Testis (tissue), 2 donors: ENCODE measurements at regions not wholly inside any gene's neighbourhood (a gene's known extent, or its start where the extent isn't known, plus 50 kb on each side); places are given as distances from the start of the nearest gene placed in this dataset.

Experiments
- DNase-seq: peaks from one replicate; pipeline ENCODE4 v3.0.0-alpha.2; 2019
- H3K27ac ChIP-seq, 2 donors: fragments of 200-600 bp; sonication (generic); one replicate each; pipeline ENCODE4 v1.5.1; 2019
- H3K27me3 ChIP-seq: fragments of 200-600 bp; sonication (generic); one replicate; pipeline ENCODE4 v1.5.1; 2019
- H3K36me3 ChIP-seq: fragments of 200-600 bp; sonication (generic); one replicate; pipeline ENCODE4 v1.5.1; 2017; ENCODE audit warnings: low read depth; ENCODE audit errors: missing control alignments
- H3K4me1 ChIP-seq: fragments of 200-600 bp; sonication (generic); one replicate; pipeline ENCODE4 v1.5.1; 2019
- H3K4me3 ChIP-seq, 2 donors: fragments of 200-600 bp; sonication (generic); one replicate each; pipeline ENCODE4 v1.5.1; 2017 to 2019
- H3K9me3 ChIP-seq: fragments of 200-600 bp; sonication (generic); one replicate; pipeline ENCODE4 v1.5.1; 2017
- POLR2A ChIP-seq: fragments of 450-650 bp; IDR thresholded peaks from one replicate; pipeline ENCODE4 v1.6.1; 2017; ENCODE audit warnings: antibody characterized with exemption, mild to moderate bottlenecking, moderate library complexity
- WGBS, 2 donors: methylation state at CpG; one replicate each; pipeline ENCODE4 v1.1.5; 2018; 5-methylcytosine and 5-hydroxymethylcytosine counted together
- intact Hi-C: fragments of 100-400 bp; cut with DNase I; formaldehyde crosslinking; loops from one replicate; pipeline ENCODE4 v1.15.1; 2023; ENCODE audit warnings: low total_unique reads
- TF ChIP-seq, protein P1 (sequence below), 3 experiments: fragments of 450-650 bp in 2 of 3; fragments of 200-600 bp in 1 of 3; sonication (generic) in 1 of 3; IDR thresholded peaks; one replicate each; pipeline ENCODE4 v1.5.1; 2016 to 2019; ENCODE audit warnings: antibody characterized with exemption in 3 of 3, mild to moderate bottlenecking in 2 of 3, moderate library complexity in 1 of 3

DNA sequence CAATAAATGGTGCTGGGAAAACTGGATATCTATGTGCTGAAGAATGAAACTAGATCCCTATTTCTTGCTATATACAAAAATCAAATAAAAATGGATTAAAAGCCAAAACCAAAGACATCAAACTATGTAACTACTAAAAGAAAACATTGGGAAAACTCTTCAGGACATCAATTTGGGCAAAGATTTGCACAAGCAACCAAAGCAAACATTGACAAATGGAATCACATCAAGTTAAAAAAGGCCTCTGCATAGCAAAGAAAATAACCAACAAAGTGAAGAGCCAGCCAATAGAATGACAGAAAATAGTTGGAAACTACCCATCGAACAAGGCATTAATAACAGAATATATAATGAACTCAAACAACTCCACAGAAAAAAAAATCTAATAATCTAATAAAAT is 1495.3 kb downstream of the SI start:
- WGBS, 2 donors, result 92 to 96% methylated on average over 1 of the region's 1 CpG
- TF ChIP-seq, protein P1, sequence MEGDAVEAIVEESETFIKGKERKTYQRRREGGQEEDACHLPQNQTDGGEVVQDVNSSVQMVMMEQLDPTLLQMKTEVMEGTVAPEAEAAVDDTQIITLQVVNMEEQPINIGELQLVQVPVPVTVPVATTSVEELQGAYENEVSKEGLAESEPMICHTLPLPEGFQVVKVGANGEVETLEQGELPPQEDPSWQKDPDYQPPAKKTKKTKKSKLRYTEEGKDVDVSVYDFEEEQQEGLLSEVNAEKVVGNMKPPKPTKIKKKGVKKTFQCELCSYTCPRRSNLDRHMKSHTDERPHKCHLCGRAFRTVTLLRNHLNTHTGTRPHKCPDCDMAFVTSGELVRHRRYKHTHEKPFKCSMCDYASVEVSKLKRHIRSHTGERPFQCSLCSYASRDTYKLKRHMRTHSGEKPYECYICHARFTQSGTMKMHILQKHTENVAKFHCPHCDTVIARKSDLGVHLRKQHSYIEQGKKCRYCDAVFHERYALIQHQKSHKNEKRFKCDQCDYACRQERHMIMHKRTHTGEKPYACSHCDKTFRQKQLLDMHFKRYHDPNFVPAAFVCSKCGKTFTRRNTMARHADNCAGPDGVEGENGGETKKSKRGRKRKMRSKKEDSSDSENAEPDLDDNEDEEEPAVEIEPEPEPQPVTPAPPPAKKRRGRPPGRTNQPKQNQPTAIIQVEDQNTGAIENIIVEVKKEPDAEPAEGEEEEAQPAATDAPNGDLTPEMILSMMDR (IDR thresholded peaks at IDR 0.05), result no peak
- TF ChIP-seq POLR2A, result no peak
- DNase-seq, result no peak
- intact Hi-C loops, result no loop called here
- no peaks in the 10 kb centered on the region for H3K27me3 ChIP-seq
- H3K4me3 ChIP-seq, result no peak overlapping the region
- H3K4me1 ChIP-seq, result no peaks in the 10 kb centered on the region
- H3K36me3 ChIP-seq, result no peaks in the 10 kb centered on the region
- no peaks in the 10 kb centered on the region for H3K9me3 ChIP-seq
- H3K27ac ChIP-seq, result no peak overlapping the region

GRCh38 chr3:163577271-163577670 is 1501.0 kb downstream of the SI start:
- no peaks in the 10 kb centered on the region for H3K27me3 ChIP-seq
- intact Hi-C loops, result no loop called here
- no peak overlapping the region for H3K4me3 ChIP-seq
- TF ChIP-seq, protein P1 (IDR thresholded peaks at IDR 0.05), result no peak
- TF ChIP-seq POLR2A, result no peak
- DNase-seq, result no peak
- H3K36me3 ChIP-seq, result no peaks in the 10 kb centered on the region
- WGBS, 2 donors, result 85 to 86% methylated on average over 3 of the region's 3 CpGs
- H3K27ac ChIP-seq, result no peak overlapping the region
- H3K9me3 ChIP-seq, result no peaks in the 10 kb centered on the region
- H3K4me1 ChIP-seq, result no peaks in the 10 kb centered on the region

GRCh38 chr3:163576314-163576713 is 1502.0 kb downstream of the SI start:
- Histone ChIP-seq H3K27ac (no peak overlapping the region), H3K9me3 (no peaks in the 10 kb centered on the region), H3K4me1 (no peaks in the 10 kb centered on the region), H3K36me3 (no peaks in the 10 kb centered on the region), H3K4me3 (no peak overlapping the region), H3K27me3 (no peaks in the 10 kb centered on the region)
- TF ChIP-seq, protein P1 (IDR thresholded peaks at IDR 0.05), result no peak
- no peak for TF ChIP-seq POLR2A
- intact Hi-C loops, result no loop called here
- DNase-seq, result no peak
- WGBS, 2 donors, result 83 to 91% methylated on average over 1 of the region's 1 CpG

- WGBS, 2 donors, result 75 to 78% methylated on average over 3 of the region's 3 CpGs
- H3K27ac ChIP-seq, result no peak overlapping the region
- H3K4me3 ChIP-seq, result no peak overlapping the region
- H3K9me3 ChIP-seq, result no peaks in the 10 kb centered on the region
- intact Hi-C loops, result no loop called here
- no peaks in the 10 kb centered on the region for H3K27me3 ChIP-seq
- DNase-seq, result no peak
- TF ChIP-seq, protein P1 (IDR thresholded peaks at IDR 0.05), result no peak
- H3K4me1 ChIP-seq, result no peaks in the 10 kb centered on the region
- no peaks in the 10 kb centered on the region for H3K36me3 ChIP-seq
Measured at GRCh38 chr3:163573324-163573723, 1505.0 kb downstream of the SI start.

- H3K27ac ChIP-seq, result no peak overlapping the region
- intact Hi-C loops, result no loop called here
- no peaks in the 10 kb centered on the region for H3K9me3 ChIP-seq
- DNase-seq, result no peak
- no peaks in the 10 kb centered on the region for H3K27me3 ChIP-seq
- no peaks in the 10 kb centered on the region for H3K4me1 ChIP-seq
- TF ChIP-seq POLR2A, result no peak
- TF ChIP-seq, protein P1 (IDR thresholded peaks at IDR 0.05), result no peak
- H3K36me3 ChIP-seq, result no peaks in the 10 kb centered on the region
- H3K4me3 ChIP-seq, result no peak overlapping the region
- 74 to 75% methylated on average over 1 of the region's 1 CpG for WGBS, 2 donors
Measured at GRCh38 chr3:163572856-163573255, 1505.4 kb downstream of the SI start.
